Fibroblast of mammary gland (primary cell): ENCODE measurements at regions not wholly inside any gene's neighbourhood (a gene's known extent, or its start where the extent isn't known, plus 50 kb on each side); places are given as distances from the start of the nearest gene placed in this dataset.

Source experiments
- DNase-seq: peaks from one replicate; pipeline ENCODE4 v3.0.0-alpha.2; 2010; ENCODE audit warnings: low read depth
- H3K4me3 ChIP-seq: 2 replicates; pipeline ENCODE4 v1.5.1; 2011; ENCODE audit warnings: low read depth, mild to moderate bottlenecking, low read length, moderate library complexity; ENCODE audit not compliant: control insufficient read depth
- CTCF ChIP-seq: conservative IDR thresholded peaks from 2 replicates; pipeline ENCODE4 v1.5.1; 2011; ENCODE audit warnings: low read depth, low read length, inconsistent platforms; ENCODE audit not compliant: control insufficient read depth, insufficient read depth

GRCh38 chr6:48912503-48912902 lies 550.5 kb downstream of the MMUT start:
- no peak for DNase-seq

GRCh38 chr6:48904809-48905208 lies 558.2 kb downstream of the MMUT start:
- H3K4me3 ChIP-seq, result no peak overlapping the region
- no peak for TF ChIP-seq CTCF
- no peak for DNase-seq

More at GRCh38 chr6:48912503-48912902, 550.5 kb downstream of the MMUT start:
- no peak overlapping the region for H3K4me3 ChIP-seq
- no peak for TF ChIP-seq CTCF

GRCh38 chr6:48894469-48894868 lies 568.6 kb downstream of the MMUT start:
- no peak for TF ChIP-seq CTCF
- H3K4me3 ChIP-seq, result no peak overlapping the region
- no peak for DNase-seq

DNA sequence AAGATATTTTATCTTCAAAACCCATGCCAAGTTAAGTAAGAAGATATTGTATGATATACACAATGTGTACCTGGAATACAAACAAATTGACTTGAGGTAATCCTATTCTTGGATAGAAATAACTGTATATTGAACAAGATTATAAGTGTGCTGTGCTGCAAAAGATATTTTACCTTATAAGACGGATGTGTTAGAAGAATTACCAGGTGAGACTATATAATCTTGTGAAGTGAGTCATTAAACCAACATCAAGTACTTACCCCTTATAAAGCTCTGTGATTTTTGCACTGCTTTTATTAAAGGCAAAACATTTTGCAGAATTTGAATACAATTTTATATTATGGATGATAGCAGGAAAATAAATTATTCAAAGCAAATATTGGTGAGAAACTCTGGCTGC lies 570.0 kb downstream of the MMUT start:
- TF ChIP-seq CTCF, result no peak
- no peak for DNase-seq
- no peak overlapping the region for H3K4me3 ChIP-seq

DNA sequence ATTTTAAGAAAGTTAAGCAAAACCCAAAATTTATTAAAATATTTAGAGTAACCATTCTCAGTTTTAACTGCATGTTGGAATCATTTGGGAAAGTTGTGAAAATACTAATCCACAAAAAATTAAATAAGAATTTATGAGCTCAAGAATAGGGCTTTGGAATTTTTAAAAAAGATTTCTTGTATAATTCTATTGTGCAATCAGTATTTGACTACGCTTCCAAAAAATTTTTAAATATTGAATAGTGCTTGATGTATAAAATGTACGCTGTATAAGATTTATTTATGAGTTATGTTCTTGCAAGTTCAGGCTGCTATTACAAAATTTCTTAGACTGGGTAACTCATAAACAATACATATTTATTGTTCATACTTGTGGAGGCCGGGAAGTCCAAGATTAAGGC lies 571.7 kb downstream of the MMUT start:
- no peak for TF ChIP-seq CTCF
- no peak overlapping the region for H3K4me3 ChIP-seq
- no peak for DNase-seq

GRCh38 chr6:48889429-48889828 lies 573.6 kb downstream of the MMUT start:
- H3K4me3 ChIP-seq, result no peak overlapping the region
- no peak for DNase-seq
- no peak for TF ChIP-seq CTCF

- no peak for TF ChIP-seq CTCF
- H3K4me3 ChIP-seq, result no peak overlapping the region
- no peak for DNase-seq
Observed at GRCh38 chr6:48883116-48883515, 579.9 kb downstream of the MMUT start.
